HG03039 (cell line): ENCODE measurements at regions not wholly inside any gene's neighbourhood (a gene's known extent, or its start where the extent isn't known, plus 50 kb on each side); places are given as distances from the start of the nearest gene placed in this dataset.
"Not testable (repeated sequence)": the region's sequence is repeated elsewhere in the genome, so short reads cannot be mapped to it uniquely, and the experiment has no call there.

Experiments
- ATAC-seq: cut with Tn5 transposase; IDR thresholded peaks from one replicate; pipeline ENCODE4 v1.9.1; 2021; ENCODE audit warnings: mild to moderate bottlenecking, moderate library complexity; ENCODE audit not compliant: unreplicated experiment

DNA sequence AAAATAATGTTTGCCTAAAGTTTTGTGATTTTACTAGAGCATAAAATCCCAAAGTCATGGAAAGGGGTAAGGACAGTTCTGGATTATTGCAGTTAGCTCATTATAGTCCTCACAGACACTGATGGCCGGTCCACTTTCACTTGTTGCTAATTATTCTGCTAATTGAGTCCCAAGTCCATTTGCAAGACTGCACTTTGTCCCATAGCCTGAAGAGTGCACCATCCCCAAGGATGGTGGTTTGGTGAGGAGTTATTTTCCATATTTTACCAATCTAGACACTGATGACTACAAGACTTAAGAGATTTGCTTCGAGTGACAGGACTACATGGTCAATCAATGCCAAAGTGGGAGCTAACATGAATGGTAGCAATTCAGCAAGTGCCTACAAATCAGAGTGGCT lies 181.8 kb upstream of the CACNA2D1 start:
- ATAC-seq = no peak

DNA sequence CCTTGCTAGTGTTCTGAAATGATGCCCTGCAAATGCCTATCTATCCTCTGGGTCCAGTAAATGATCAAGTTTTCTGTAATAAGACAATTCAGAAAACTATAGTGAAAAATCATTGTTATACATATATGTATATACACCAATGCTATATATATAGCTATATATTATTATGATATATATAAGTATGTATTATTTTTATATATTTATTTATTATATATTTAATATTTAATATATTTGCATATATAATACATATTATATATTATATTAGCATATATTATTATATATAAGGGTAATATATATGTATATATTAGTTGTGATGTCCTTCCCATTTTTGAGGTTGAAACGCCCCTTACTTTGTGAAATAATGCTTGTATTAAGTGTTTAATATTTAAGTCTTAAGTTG lies 181.4 kb upstream of the CACNA2D1 start:
- ATAC-seq = no peak

DNA sequence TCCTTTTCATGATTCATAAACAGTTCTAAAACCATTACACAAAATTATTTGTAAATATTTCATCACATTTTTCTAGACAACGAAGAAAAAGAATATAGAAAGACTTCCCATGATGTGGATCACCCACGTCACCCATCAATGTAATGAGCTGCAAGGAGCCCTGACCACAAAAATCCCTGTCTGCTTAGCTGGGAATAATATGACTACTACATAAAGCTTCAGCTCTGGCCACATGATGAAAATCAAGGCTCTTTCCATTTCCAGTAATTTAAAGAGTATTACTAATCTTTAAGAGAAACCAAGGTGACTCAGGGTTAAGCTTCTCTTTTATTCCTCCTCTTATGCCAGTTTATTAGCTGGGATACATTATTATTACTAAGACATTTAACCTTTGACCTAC lies 180.8 kb upstream of the CACNA2D1 start:
- ATAC-seq = no peak

DNA sequence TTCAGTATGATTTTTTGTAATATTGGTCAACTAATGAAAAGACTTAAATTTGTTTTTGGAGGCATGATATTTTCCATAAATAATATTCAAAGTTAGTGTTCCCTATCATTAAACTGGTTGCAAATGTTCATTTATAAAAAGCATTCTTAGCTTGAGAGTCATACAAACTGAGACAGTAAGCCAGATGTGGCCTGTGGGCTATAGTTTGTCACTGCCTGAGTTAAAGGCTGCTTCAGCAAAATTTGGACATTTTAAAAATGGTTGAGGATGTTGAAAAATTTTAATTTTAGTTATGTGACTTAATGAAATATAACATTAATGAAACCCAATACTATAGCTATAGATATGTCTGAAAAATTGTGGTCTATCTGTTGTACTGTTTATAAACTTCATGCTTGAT lies 180.2 kb upstream of the CACNA2D1 start:
- ATAC-seq = no peak

DNA sequence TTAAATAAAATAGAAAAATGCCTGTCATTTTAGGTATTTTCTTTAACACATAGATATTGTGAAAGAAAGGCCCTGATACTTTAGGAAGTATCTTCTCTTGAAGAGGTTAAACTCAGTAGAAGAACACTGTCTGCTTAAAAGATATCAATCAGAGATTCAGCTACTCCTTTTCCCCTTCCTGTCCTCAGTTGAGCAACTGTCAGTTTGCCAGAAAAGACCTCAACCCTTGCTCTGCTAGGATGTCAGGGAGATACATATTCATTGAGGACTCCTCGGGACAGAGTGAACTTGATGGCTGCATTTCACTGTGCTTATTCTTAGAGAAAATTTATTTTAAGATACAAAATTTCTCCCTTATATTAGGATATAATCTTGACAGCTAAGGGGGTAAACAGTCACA lies 173.6 kb upstream of the CACNA2D1 start:
- ATAC-seq = no peak

DNA sequence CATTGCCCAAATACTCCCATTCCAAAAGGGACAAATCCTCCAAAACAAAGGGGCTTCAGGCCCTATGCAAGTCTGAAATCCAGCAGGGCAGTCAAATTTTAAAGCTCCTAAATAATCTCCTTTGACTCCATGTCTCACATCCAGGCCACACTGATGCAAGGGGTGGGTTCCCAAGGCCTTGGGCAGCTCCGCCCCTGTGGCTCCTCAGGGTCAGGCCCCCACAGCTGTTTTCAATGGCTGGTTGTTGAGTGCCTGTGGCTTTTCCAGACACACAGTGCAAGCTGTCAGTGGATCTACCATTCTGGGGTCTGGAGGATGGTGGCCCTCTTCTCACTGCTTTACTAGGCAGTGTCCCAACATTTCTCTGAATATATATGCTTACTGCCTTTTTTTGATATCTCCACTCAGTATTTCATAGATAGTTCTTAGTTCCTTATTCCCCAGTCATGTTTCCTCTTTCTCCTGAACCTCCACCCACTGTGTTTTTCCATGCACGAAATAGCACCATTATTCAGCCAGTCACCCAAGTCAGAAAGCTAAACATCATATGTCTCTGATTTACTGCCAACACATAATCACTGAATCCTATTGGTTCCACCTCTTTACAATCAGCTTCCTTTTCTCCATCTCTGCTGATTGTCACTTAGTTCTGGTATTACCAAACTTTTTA lies 172.6 kb upstream of the CACNA2D1 start:
- ATAC-seq = no peak

DNA sequence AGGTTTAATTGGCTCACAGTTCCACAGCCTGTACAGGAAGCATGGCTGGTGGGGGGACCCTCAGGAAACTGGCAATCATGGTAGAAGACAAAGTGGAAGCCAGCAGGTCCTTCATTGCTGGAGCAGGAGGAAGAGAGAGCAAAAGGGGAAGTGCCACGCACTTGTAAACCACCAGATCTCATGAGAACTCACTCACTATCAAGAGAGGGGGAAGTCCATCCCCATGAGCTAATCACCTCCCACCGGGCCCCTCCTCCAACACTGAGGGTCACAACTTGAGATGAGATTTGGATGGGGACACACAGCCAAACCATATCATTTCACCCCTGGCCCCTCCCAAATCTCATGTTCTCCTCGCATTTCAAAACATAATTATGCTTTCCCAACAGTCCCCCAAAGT lies 171.9 kb upstream of the CACNA2D1 start:
- peak; percentile 73 for ATAC-seq

DNA sequence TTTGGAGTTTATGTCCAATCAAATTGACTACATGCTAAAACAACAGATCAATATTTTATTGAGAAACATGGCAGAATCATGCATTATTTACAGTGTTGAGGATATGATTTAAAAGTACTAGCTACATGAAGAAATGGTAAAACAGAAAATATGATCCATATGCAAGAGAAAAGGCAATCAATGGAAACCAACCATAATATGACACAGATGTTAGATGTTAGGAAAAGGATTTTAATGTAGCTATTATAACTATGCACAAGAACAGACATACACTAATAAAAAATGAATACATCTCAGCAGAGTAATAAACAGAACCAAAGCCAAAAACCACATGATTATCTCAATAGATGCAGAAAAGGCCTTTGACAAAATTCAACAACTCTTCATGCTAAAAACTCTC lies 166.2 kb upstream of the CACNA2D1 start:
- no peak for ATAC-seq

DNA sequence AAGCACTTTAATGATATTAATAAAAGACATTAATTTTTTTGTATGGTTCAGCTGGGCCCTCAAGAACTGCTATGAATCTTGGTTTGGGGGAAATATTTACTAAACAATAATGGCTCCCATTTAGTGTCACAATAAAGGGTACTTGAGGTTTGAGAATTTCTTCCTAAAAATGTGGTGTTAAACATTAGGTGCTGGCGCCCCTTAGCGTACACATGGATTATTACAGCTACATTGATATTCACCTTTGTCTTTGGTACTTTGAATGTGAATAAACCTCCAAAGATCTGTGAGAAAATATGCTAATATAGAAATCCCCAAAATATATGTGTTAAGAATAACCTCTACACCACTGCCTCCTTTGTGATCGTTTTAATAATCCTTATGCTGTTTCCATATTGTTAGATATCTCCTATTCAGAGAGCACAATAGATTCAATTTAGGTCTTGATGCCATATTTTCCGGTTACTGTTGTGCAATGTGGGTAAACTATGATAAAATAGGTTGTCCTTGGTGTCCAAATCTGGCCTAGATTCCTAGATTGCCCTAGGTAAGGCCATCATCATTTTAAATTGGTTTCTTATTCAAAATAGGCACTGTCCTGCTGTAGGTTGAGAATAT lies 161.8 kb upstream of the CACNA2D1 start:
- peak; percentile 61 for ATAC-seq

DNA sequence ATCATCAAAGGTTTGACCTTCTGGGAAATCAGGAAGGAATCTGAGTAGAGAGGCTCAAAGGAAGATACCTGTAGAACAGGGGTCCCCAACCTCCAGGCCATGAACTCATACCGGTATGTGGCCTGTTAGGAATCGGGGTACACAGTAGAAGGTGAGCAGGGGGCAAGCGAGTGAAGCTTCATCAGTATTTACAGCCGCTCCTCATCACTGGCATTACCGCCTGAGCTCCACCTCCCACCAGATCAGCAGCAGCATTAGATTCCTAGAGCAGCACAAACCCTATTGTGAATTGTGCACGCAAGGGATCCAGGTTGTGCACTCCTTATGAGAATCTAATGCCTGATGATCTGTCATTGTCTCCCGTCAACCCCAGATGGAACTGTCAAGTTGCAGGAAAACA lies 158.5 kb upstream of the CACNA2D1 start:
- no peak for ATAC-seq

DNA sequence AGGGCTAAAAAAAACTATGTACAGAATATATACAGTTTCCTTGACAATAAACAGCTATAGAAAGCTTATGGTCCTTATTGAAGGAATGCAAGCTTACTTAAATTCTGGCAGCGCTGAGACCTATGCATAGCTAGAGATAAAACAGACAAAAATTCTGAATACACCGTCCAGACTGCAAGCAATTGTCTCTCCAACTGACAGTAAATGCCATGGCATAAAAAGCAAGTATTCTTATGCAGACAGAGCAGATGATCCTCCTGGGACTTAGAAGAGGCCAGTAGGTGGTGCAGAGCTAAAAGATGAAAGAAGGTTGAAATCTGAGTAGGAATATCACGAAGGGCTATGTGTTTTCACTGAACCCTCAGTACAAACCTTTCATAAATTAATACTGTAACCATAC lies 157.0 kb upstream of the CACNA2D1 start:
- no peak for ATAC-seq

DNA sequence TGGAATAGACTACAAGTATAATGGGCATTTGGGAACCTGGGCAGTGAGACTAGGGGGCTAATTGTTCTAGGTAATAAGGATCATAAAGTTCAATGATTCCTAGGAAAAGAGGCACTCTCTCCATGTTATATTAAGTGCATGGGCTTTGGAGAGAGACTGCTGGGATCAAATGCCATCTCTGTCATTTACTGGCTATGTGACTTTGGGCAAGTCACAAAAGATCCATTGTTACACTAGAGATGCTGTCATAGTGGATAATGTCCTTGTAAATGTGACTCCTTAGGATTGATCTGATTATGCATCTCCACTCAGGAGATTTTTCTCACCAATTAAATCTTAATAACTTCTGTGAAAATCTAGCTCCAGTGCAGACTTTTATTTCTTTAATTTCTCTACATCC lies 156.3 kb upstream of the CACNA2D1 start:
- no peak for ATAC-seq

DNA sequence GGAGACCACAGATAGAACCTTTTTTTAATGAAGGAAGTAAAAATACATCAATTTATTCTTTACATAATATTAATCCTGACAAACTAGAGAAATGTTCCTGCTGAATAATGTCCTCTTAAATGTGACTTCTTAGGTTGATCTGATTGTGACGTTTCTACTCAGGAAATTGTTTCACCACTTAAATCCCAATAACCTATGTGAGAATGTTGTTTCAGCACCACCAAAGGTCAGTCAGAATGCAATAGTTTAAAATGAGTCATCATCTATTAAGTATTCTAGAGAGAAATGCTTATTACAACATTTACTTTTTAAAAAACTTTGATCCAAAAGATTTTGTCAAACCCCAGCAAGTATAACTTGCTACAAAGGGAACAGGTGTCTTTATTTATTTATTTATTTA lies 155.4 kb upstream of the CACNA2D1 start:
- ATAC-seq = no peak

DNA sequence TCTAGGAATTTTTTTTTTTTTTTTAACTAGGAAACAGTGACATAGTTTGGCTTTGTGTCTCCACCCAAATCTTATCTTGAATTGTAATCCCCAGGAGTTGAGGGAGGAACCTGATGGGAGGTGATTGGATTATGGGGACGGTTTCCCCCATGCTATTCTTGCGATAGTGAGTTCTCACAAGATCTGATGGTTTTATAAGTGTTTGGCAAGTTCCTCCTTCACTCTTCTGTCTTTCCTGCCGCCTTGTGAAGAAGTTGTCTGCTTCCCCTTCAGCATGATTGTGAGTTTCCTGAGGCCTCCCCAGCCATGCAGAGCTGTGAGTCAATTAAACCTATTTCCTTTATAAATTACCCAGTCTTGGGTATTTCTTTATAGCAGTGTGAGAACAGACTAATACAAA lies 152.2 kb upstream of the CACNA2D1 start:
- ATAC-seq = not testable (repeated sequence)

DNA sequence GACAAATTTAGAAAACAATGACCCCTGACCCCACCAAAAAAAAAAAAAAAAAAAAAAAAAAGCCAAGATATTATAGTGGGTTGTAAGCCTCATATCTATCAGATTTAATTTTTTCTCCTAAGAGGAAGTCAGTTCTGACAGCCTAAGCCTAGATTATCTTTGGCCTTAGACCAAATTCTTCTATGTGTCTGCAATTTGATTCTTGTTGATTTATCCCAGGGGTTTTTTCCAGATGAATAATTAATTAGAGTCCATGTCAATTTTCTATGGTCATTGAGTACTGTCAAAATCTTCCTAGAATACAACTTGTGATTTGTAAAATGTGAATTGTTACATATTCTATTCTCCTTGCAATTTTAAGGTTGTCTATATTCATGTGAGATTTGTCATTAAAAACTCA lies 151.6 kb upstream of the CACNA2D1 start:
- ATAC-seq = no peak

DNA sequence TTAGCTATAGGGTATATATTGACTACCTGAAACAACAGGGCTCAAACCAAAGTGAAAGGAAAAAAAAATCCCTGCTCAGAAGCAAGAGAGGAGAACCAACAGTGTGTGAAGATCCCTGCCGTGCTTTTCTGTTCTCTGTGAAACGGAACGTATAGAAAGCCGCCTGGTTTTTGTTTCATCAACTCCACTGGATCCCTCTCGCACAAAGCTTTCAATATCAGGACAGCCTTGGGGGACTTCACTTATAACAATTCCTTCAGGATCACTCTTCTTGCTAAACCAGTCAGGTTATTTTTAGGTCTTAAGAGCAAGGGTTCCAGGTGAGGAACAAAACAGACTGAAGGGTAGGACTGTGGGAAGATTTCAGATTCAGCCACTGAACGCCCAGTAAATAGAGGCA lies 151.1 kb upstream of the CACNA2D1 start:
- ATAC-seq = no peak

DNA sequence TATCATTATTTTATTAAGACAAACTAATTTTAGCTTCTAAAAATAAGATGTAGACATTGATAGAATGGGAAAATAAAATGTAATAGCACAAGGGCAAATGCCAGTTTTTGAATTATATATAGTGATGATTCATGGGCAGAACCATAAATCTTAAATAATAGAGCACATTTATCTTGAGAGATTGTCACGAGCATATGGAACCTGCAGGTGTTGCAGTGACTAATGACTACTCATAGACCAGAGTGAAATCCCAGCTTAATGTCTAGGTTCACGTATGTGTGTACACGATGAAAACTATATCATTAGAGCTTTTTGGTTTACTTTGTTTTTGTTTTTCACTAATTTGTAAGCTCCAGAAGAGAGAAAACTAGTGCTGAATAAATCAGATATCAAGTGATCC lies 150.2 kb upstream of the CACNA2D1 start:
- ATAC-seq = no peak

DNA sequence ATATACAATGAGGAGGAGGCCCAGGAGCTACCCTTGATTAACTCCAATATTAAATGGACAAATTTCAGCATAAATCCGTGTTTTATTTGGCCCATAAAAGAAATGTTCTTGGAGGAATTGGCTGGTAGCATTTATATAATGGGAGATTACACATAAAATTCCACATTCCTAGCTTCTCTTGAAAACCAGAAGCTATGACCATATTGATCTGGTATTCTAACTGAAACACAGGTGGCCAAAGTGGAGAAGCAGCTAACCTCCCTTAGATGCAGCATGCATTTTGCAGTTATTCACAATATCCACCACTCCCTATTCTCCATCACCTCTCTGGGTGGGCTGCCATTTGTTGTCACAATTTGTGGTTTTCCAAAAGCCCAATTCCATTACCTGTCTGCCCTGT lies 148.8 kb upstream of the CACNA2D1 start:
- no peak for ATAC-seq

DNA sequence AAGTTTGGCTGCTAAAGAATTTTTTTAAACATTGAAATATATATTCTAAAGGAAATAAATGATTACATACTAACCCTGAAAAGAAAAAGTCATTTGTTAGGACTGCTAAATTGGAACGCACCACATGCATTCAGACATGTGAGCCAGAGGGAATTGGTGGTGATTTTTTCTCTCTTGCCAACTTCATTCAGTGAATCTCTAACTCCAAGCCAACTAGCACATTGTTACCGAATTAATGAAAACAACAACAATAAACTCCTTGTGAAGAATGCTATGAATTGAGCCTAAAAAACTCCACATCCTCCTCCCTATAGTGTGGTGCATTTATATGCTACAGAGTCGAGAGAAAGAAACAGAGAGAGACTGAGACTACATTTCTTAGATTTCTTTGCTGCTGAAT lies 135.5 kb upstream of the CACNA2D1 start:
- no peak for ATAC-seq

DNA sequence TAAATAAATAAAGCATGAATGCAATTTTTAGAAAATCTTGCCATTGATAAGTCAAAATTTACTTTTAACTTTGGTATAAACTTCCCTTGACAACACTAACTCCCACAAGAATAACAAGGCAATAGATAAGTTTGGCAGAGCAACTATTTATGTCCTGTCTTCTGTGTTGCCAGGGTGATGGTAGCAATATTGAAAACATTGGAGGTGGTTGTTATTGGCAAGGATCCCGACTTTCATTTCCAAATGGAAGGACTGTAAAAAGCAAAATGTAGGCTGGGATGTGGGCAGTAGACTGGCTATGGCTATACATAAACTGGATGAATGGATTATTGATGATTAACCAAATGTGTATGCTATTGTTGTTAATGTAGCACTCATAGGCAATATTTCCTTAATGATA lies 134.9 kb upstream of the CACNA2D1 start:
- ATAC-seq = no peak

DNA sequence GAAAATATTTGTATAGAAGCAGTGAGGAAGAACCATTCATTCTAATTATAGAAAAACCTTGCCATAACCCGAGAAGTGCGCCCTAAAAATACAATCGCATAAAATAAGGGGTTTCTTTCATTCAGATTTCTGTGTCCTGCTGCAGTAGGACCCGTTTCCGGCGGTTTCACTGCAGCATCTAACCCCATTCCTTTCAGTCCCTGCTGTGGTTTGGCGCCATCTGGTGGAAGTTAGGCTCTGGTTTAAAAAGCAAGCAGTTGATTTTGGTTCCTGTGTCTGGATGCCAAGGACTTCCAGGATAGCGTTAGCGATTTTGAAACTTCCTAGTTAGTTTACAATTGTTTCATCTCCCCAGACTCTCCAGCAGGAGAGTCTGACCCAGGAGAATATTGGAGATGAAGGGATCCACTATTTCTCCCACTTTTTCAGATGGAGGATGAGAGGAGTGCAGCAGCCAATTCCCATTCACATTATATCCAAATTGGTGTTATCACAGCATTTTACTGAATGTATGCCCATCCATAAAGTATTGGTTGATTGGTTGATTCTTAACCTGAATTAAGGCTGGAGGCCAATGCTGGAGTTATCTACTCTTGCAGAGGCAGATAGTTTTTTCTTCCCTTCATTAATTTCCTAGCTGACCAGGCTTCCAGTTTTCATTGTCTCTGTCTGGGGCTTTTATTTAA lies 128.8 kb upstream of the CACNA2D1 start:
- ATAC-seq = peak; percentile 91

DNA sequence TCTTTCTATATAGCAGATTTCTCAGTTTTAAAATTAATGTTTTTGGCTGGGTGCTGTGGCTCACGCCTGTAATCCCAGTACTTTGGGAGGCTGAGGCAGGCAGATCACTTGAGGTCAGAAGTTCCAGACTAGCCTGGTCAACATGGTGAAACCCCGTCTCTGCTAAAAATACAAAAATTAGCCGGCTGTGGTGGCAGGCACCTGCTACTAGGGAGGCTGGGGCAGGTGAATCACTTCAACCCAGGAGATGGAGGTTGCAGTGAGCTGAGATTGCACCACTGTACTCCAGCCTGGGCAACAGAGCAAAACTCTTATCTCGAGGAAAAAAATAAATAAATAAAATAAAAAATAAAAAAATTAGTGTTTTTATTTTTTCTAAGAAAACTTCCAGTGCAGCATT lies 127.5 kb upstream of the CACNA2D1 start:
- not testable (repeated sequence) for ATAC-seq
